Panc1 (cell line): ENCODE measurements at regions not wholly inside any gene's neighbourhood (a gene's known extent, or its start where the extent isn't known, plus 50 kb on each side); places are given as distances from the start of the nearest gene placed in this dataset.

ENCODE experiments used
- ATAC-seq: fragments of 200-7000 bp; cut with Tn5 transposase; 2 replicates; pipeline ENCODE4 v1.9.1; 2020; ENCODE audit warnings: mild to moderate bottlenecking, moderate library complexity
- BruUV-seq: library from RNA; stranded (reverse); fragments of 400-500 nt; replicated peaks from 2 replicates; lab custom pipeline; 2021; lab: Mats Ljungman, UMichigan
- CTCF ChIA-PET: fragments of 300-600 bp; sonication (Branson Sonifier 250); formaldehyde crosslinking; loops from one replicate; lab custom pipeline; 2022; ENCODE audit warnings: antibody characterized with exemption; lab: Charles Lee
- POLR2A ChIA-PET: fragments of 300-600 bp; sonication (Branson Sonifier 250); formaldehyde crosslinking; loops from one replicate; lab custom pipeline; 2022; ENCODE audit warnings: antibody characterized with exemption; lab: Charles Lee
- DNase-seq: peaks from one replicate; pipeline ENCODE4 v3.0.0-alpha.2; 2010; ENCODE audit warnings: low read depth, low spot score
- H3K27ac ChIP-seq: 2 replicates; pipeline ENCODE4 v1.5.1; 2011; ENCODE audit warnings: mild to moderate bottlenecking, low read length, inconsistent platforms
- H3K27me3 ChIP-seq: fragments of 200-500 bp; sonication (Bioruptor generic); 2 replicates; pipeline ENCODE4 v1.6.0; 2014; ENCODE audit warnings: low read length, inconsistent platforms; ENCODE audit not compliant: control insufficient read depth, insufficient read depth
- H3K36me3 ChIP-seq: fragments of 200-500 bp; sonication (Bioruptor generic); 2 replicates; pipeline ENCODE4 v1.5.1; 2014; ENCODE audit warnings: inconsistent platforms, mild to moderate bottlenecking, low read length, moderate library complexity; ENCODE audit not compliant: control insufficient read depth, insufficient read depth
- H3K4me1 ChIP-seq: 2 replicates; pipeline ENCODE4 v1.5.1; 2011; ENCODE audit warnings: inconsistent platforms, mild to moderate bottlenecking, low read length, moderate library complexity; ENCODE audit not compliant: control insufficient read depth, insufficient read depth
- H3K4me3 ChIP-seq, 2 experiments: 2 replicates each; pipeline ENCODE4 v1.5.1; 2011 to 2012; ENCODE audit warnings: low read depth in 2 of 2, low read length in 2 of 2, mild to moderate bottlenecking in 2 of 2, inconsistent platforms in 1 of 2, moderate library complexity in 1 of 2
- H3K9me3 ChIP-seq: fragments of 200-500 bp; sonication (Bioruptor generic); 2 replicates; pipeline ENCODE4 v1.5.1; 2014; ENCODE audit warnings: low read depth, mild to moderate bottlenecking, inconsistent platforms, low read length, moderate library complexity; ENCODE audit not compliant: control insufficient read depth, insufficient read depth
- POLR2AphosphoS5 ChIP-seq: IDR thresholded peaks from 2 replicates; pipeline ENCODE4 v1.6.1; 2012; ENCODE audit warnings: mild to moderate bottlenecking, low read depth, low read length, moderate library complexity
- SIN3A ChIP-seq: IDR thresholded peaks from 2 replicates; pipeline ENCODE4 v1.6.1; 2012; ENCODE audit warnings: low read depth, mild to moderate bottlenecking, low read length, moderate library complexity, borderline replicate concordance; ENCODE audit not compliant: insufficient read depth
- TCF7L2 ChIP-seq: IDR thresholded peaks from 2 replicates; pipeline ENCODE4 v1.6.1; 2011; ENCODE audit warnings: mild to moderate bottlenecking, low read depth, low read length, inconsistent platforms
- in situ Hi-C: cut with HindIII; loops from 2 replicates; pipeline ENCODE4 v1.10.0; 2016; ENCODE audit warnings: low sequenced_read_pairs, low pct_unique_long_range_greater_than_20kb
- intact Hi-C: fragments of 100-400 bp; cut with micrococcal nuclease; formaldehyde crosslinking; loops from one replicate; pipeline ENCODE4 v1.10.0; 2022; ENCODE audit not compliant: unreplicated experiment
- TF ChIP-seq, protein P1 (sequence below): fragments of 450-650 bp; IDR thresholded peaks from 2 replicates; pipeline ENCODE4 v1.5.1; 2017; ENCODE audit warnings: mild to moderate bottlenecking
- TF ChIP-seq, protein P2 (sequence below), 2 experiments: IDR thresholded peaks; 2 replicates each; pipeline ENCODE4 v1.6.1; 2011 to 2012; ENCODE audit warnings: low read depth in 2 of 2, control low read depth in 1 of 2, low read length in 1 of 2, mild to moderate bottlenecking in 1 of 2, moderate library complexity in 1 of 2; ENCODE audit not compliant: insufficient read depth in 1 of 2

DNA sequence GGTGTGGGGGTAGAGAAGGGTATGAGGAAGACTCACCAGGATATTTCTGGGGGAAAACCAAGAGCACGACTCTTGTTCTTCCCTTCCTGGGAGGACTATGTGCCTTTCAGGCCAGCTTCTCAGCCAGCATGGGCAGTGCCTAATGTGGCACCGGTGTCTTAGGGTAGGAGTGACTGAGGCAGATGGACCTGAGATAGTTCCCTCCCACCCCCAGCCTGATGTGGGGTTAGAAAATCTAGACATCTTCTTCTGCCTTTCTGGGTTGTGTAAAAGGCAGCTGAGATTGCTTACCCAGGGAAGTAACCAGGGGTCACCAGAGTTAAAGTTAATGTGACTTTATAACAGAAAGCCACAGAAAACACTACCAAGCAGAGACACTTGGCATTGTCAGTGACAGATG, 127.3 kb downstream of the TMA16 start:
- Histone ChIP-seq H3K27me3 (no peaks in the 10 kb centered on the region), H3K27ac (no peak overlapping the region), H3K4me1 (no peaks in the 10 kb centered on the region), H3K4me3 (no peak overlapping the region), H3K9me3 (no peaks in the 10 kb centered on the region), H3K36me3 (no peaks in the 10 kb centered on the region)
- in situ Hi-C loops (no loop called here), intact Hi-C loops (no loop called here)
- DNase-seq = no peak
- POLR2A ChIA-PET = no interaction called here
- TF ChIP-seq POLR2AphosphoS5 = no peak
- no peak for TF ChIP-seq TCF7L2
- TF ChIP-seq, protein P1, sequence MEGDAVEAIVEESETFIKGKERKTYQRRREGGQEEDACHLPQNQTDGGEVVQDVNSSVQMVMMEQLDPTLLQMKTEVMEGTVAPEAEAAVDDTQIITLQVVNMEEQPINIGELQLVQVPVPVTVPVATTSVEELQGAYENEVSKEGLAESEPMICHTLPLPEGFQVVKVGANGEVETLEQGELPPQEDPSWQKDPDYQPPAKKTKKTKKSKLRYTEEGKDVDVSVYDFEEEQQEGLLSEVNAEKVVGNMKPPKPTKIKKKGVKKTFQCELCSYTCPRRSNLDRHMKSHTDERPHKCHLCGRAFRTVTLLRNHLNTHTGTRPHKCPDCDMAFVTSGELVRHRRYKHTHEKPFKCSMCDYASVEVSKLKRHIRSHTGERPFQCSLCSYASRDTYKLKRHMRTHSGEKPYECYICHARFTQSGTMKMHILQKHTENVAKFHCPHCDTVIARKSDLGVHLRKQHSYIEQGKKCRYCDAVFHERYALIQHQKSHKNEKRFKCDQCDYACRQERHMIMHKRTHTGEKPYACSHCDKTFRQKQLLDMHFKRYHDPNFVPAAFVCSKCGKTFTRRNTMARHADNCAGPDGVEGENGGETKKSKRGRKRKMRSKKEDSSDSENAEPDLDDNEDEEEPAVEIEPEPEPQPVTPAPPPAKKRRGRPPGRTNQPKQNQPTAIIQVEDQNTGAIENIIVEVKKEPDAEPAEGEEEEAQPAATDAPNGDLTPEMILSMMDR = no peak
- TF ChIP-seq SIN3A = no peak
- TF ChIP-seq, protein P2, sequence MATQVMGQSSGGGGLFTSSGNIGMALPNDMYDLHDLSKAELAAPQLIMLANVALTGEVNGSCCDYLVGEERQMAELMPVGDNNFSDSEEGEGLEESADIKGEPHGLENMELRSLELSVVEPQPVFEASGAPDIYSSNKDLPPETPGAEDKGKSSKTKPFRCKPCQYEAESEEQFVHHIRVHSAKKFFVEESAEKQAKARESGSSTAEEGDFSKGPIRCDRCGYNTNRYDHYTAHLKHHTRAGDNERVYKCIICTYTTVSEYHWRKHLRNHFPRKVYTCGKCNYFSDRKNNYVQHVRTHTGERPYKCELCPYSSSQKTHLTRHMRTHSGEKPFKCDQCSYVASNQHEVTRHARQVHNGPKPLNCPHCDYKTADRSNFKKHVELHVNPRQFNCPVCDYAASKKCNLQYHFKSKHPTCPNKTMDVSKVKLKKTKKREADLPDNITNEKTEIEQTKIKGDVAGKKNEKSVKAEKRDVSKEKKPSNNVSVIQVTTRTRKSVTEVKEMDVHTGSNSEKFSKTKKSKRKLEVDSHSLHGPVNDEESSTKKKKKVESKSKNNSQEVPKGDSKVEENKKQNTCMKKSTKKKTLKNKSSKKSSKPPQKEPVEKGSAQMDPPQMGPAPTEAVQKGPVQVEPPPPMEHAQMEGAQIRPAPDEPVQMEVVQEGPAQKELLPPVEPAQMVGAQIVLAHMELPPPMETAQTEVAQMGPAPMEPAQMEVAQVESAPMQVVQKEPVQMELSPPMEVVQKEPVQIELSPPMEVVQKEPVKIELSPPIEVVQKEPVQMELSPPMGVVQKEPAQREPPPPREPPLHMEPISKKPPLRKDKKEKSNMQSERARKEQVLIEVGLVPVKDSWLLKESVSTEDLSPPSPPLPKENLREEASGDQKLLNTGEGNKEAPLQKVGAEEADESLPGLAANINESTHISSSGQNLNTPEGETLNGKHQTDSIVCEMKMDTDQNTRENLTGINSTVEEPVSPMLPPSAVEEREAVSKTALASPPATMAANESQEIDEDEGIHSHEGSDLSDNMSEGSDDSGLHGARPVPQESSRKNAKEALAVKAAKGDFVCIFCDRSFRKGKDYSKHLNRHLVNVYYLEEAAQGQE (IDR thresholded peaks at IDR 0.05; ENCODE audit: insufficient read depth in 1 of 2, low read depth in 2 of 2, low read length in 1 of 2) = no peak
- no peak for ATAC-seq
- BruUV-seq = no TSS peak
- CTCF ChIA-PET = no interaction called here

DNA sequence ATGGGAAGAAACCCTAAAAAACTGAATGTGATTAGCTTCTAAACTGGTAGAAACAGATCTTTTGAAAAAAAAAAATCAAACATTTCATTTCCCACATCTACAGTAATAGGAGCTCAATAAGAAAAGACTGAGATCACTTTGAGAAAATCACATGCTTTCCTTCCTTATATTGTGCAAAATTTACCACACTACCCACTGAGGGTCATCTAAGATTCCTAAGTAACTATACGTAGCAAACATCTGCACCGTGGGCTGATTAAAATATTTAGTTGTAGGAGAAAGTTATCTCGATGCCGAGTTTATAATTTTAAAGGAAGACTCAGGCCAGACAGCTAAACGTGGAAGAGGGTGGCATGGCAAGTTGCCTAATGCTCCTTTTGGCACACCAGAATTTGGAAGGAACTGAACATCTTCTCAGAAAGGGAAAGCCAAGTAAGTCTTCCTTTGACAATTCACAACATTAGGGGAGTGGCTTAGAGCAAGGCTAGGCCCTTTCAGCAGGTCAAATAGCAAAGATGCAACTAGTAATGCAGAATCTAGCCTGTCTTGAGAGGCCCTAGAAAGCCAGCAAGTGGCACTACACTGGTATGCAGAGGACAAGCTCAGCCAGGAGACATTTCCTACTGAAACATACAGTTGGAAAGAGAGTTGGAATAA, 128.0 kb downstream of the TMA16 start:
- CTCF ChIA-PET = no interaction called here
- BruUV-seq = no TSS peak
- DNase-seq (no peak), ATAC-seq (no peak)
- Histone ChIP-seq H3K4me3 (no peak overlapping the region), H3K27me3 (no peaks in the 10 kb centered on the region), H3K27ac (no peak overlapping the region), H3K36me3 (no peaks in the 10 kb centered on the region), H3K4me1 (no peaks in the 10 kb centered on the region), H3K9me3 (no peaks in the 10 kb centered on the region)
- TF ChIP-seq SIN3A (no peak), POLR2AphosphoS5 (no peak), TCF7L2 (no peak)
- TF ChIP-seq, protein P2 (IDR thresholded peaks at IDR 0.05; ENCODE audit: insufficient read depth in 1 of 2, low read depth in 2 of 2, low read length in 1 of 2) = no peak
- TF ChIP-seq, protein P1 = no peak
- intact Hi-C loops (no loop called here), in situ Hi-C loops (no loop called here)
- POLR2A ChIA-PET = no interaction called here
